Liver (tissue), 8 donors: ENCODE measurements at regions not wholly inside any gene's neighbourhood (a gene's known extent, or its start where the extent isn't known, plus 50 kb on each side); places are given as distances from the start of the nearest gene placed in this dataset.

Experiments
- DNase-seq: peaks from one replicate; pipeline ENCODE4 v3.0.0-alpha.2; 2017; ENCODE audit warnings: low spot score
- H3K27ac ChIP-seq, 2 donors: one replicate each; pipeline ENCODE4 v1.7.0; 2013; ENCODE audit warnings: inconsistent platforms in 2 of 2, low read length in 2 of 2, control low read depth in 1 of 2, low read depth in 1 of 2, mild to moderate bottlenecking in 1 of 2
- H3K27me3 ChIP-seq, 4 donors: one replicate each; pipeline versions ENCODE4 v1.6.1 to v1.7.0; 2013; ENCODE audit warnings: low read length in 3 of 4, inconsistent platforms in 1 of 4, mild to moderate bottlenecking in 1 of 4, moderate library complexity in 1 of 4; ENCODE audit not compliant: control insufficient read depth in 4 of 4, insufficient read depth in 4 of 4
- H3K36me3 ChIP-seq, 4 donors: one replicate each; pipeline versions ENCODE4 v1.6.1 to v1.7.0; 2013; ENCODE audit warnings: low read length in 3 of 4, mild to moderate bottlenecking in 3 of 4, low read depth in 1 of 4, moderate library complexity in 1 of 4; ENCODE audit not compliant: control insufficient read depth in 4 of 4, insufficient read depth in 3 of 4
- H3K4me1 ChIP-seq, 4 donors: one replicate each; pipeline versions ENCODE4 v1.6.1 to v1.7.0; 2013; ENCODE audit warnings: low read length in 3 of 4, mild to moderate bottlenecking in 3 of 4, moderate library complexity in 1 of 4; ENCODE audit not compliant: control insufficient read depth in 4 of 4, insufficient read depth in 4 of 4
- H3K4me3 ChIP-seq, 3 donors: one replicate each; pipeline versions ENCODE4 v1.6.1 to v1.7.0; 2013; ENCODE audit warnings: low read length in 3 of 3, control low read depth in 1 of 3, low read depth in 1 of 3, mild to moderate bottlenecking in 1 of 3
- H3K9ac ChIP-seq, 2 donors: one replicate each; pipeline ENCODE4 v1.7.0; 2013; ENCODE audit warnings: low read length in 2 of 2, mild to moderate bottlenecking in 2 of 2, moderate library complexity in 2 of 2, control low read depth in 1 of 2, low read depth in 1 of 2
- H3K9me3 ChIP-seq, 4 donors: one replicate each; pipeline versions ENCODE4 v1.6.1 to v1.7.0; 2013; ENCODE audit warnings: low read length in 3 of 4; ENCODE audit not compliant: control insufficient read depth in 4 of 4
- EGR1 ChIP-seq, 2 donors: IDR thresholded peaks; 2 replicates each; pipeline ENCODE4 v1.6.1; 2016 to 2018; ENCODE audit warnings: antibody characterized with exemption in 2 of 2, low read depth in 2 of 2
- FOXA2 ChIP-seq: IDR thresholded peaks from 2 replicates; pipeline ENCODE4 v1.6.1; 2016; ENCODE audit warnings: antibody characterized with exemption
- GABPA ChIP-seq, 2 donors: IDR thresholded peaks in 1 of 2; conservative IDR thresholded peaks in 1 of 2; 2 replicates each; pipeline ENCODE4 v1.6.1; 2016; ENCODE audit warnings: antibody characterized with exemption in 2 of 2, mild to moderate bottlenecking in 1 of 2, moderate library complexity in 1 of 2
- HNF4A ChIP-seq, 2 donors: conservative IDR thresholded peaks; 2 replicates each; pipeline ENCODE4 v1.6.1; 2016; ENCODE audit warnings: antibody characterized with exemption in 2 of 2, mild to moderate bottlenecking in 2 of 2
- JUND ChIP-seq, 2 donors: IDR thresholded peaks; 2 replicates each; pipeline ENCODE4 v1.6.1; 2016; ENCODE audit warnings: antibody characterized with exemption in 2 of 2
- RAD21 ChIP-seq, 2 donors: IDR thresholded peaks; 2 replicates each; pipeline ENCODE4 v1.6.1; 2016; ENCODE audit warnings: antibody characterized with exemption in 2 of 2, mild to moderate bottlenecking in 2 of 2
- RXRA ChIP-seq, 2 donors: IDR thresholded peaks; 2 replicates each; pipeline ENCODE4 v1.6.1; 2017 to 2018; ENCODE audit warnings: antibody characterized with exemption in 2 of 2, mild to moderate bottlenecking in 1 of 2
- SP1 ChIP-seq: IDR thresholded peaks from 2 replicates; pipeline ENCODE4 v1.6.1; 2018; ENCODE audit warnings: antibody characterized with exemption, mild to moderate bottlenecking
- TAF1 ChIP-seq: conservative IDR thresholded peaks from 2 replicates; pipeline ENCODE4 v1.6.1; 2016; ENCODE audit warnings: antibody characterized with exemption, mild to moderate bottlenecking
- WGBS: extraction: QIAGEN DNeasy Blood & Tissue Kit; methylation state at CpG from one replicate; pipeline ENCODE4 v1.1.7; 2013; 5-methylcytosine and 5-hydroxymethylcytosine counted together
- TF ChIP-seq, protein P1 (sequence below): fragments of 150-350 bp; IDR thresholded peaks from 2 replicates; pipeline ENCODE4 v1.5.1; 2017; ENCODE audit warnings: improper control_type of control experiment, low read depth, low read length; ENCODE audit not compliant: missing input control
- TF ChIP-seq, protein P2 (sequence below): IDR thresholded peaks from 2 replicates; pipeline ENCODE4 v1.6.1; 2016; ENCODE audit warnings: antibody characterized with exemption
- TF ChIP-seq, protein P3 (sequence below): IDR thresholded peaks from 2 replicates; pipeline ENCODE4 v1.6.1; 2016; ENCODE audit warnings: antibody characterized with exemption
- TF ChIP-seq, protein P4 (sequence below): IDR thresholded peaks from 2 replicates; pipeline ENCODE4 v1.6.1; 2016; ENCODE audit warnings: antibody characterized with exemption
- TF ChIP-seq, protein P5 (sequence below): IDR thresholded peaks from 2 replicates; pipeline ENCODE4 v1.6.1; 2016; ENCODE audit warnings: antibody characterized with exemption, mild to moderate bottlenecking
- donor health status: healthy.
- donor health status: healthy.
- donor health status: healthy.
- donor health status: healthy.
- donor health status: healthy.

DNA sequence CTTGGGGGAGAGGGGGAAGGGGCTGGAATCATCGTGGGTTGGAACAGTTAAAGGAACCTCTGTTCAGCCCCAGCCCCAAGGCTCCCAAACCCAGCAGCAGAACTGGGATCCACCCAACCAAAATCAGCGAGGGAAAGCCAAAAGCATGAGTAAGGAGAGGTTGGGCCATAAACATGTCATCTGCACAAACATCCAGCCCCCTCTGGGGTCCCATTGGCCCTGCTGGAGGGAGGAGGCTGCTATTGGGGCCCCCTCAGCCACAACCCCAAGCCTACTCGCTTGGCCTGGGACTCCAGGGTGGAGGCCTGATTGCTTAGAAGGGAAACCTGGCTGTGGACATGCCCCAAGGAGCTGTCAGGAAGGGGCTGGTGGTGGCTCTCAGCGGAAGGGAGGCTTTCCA lies 154.9 kb downstream of the FGF18 start (continued):
- TF ChIP-seq, protein P1, sequence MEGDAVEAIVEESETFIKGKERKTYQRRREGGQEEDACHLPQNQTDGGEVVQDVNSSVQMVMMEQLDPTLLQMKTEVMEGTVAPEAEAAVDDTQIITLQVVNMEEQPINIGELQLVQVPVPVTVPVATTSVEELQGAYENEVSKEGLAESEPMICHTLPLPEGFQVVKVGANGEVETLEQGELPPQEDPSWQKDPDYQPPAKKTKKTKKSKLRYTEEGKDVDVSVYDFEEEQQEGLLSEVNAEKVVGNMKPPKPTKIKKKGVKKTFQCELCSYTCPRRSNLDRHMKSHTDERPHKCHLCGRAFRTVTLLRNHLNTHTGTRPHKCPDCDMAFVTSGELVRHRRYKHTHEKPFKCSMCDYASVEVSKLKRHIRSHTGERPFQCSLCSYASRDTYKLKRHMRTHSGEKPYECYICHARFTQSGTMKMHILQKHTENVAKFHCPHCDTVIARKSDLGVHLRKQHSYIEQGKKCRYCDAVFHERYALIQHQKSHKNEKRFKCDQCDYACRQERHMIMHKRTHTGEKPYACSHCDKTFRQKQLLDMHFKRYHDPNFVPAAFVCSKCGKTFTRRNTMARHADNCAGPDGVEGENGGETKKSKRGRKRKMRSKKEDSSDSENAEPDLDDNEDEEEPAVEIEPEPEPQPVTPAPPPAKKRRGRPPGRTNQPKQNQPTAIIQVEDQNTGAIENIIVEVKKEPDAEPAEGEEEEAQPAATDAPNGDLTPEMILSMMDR: no peak
- TF ChIP-seq, protein P2, sequence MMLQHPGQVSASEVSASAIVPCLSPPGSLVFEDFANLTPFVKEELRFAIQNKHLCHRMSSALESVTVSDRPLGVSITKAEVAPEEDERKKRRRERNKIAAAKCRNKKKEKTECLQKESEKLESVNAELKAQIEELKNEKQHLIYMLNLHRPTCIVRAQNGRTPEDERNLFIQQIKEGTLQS: no peak
- TF ChIP-seq RAD21 (IDR thresholded peaks at IDR 0.05) (no peak), GABPA (IDR thresholded peaks at IDR 0.05 in 1 of 2, conservative IDR thresholded peaks at IDR 0.05 in 1 of 2) (no peak), HNF4A (conservative IDR thresholded peaks at IDR 0.05) (no peak), SP1 (no peak)

DNA sequence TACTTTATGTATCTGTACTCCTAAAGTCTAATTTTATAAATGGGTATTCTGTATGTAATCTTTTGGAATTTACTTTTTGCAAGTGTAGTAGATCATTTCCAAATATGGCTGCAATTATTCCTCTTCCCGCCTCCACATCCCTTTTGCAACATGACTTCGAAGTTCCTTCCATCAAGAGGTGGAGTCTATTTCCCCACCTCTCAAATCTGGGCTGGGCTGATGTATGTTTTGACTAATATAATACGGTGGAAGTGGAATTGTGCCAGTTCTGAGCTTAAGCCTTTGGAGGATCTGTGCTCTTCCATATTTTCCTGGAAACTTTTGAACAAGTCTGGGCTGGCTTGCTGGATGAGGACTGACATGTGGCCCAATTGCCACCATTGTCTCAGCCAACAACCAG lies 155.9 kb downstream of the FGF18 start:
- H3K27me3 ChIP-seq: no peaks in the 10 kb centered on the region
- no peak for DNase-seq
- 87% methylated on average over 3 of the region's 3 CpGs for WGBS
- no peaks in the 10 kb centered on the region for H3K36me3 ChIP-seq
- peaks cover 0 to 3% (median under 1%) of the 10 kb centered on the region in 4 donors for H3K9me3 ChIP-seq
- no peaks in the 10 kb centered on the region for H3K4me1 ChIP-seq
- TF ChIP-seq TAF1 (no peak), RXRA (IDR thresholded peaks at IDR 0.05) (no peak), FOXA2 (no peak), JUND (IDR thresholded peaks at IDR 0.05) (no peak), SP1 (no peak)
- TF ChIP-seq, protein P3, sequence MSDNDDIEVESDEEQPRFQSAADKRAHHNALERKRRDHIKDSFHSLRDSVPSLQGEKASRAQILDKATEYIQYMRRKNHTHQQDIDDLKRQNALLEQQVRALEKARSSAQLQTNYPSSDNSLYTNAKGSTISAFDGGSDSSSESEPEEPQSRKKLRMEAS: no peak
- TF ChIP-seq, protein P1: no peak
- TF ChIP-seq, protein P4, sequence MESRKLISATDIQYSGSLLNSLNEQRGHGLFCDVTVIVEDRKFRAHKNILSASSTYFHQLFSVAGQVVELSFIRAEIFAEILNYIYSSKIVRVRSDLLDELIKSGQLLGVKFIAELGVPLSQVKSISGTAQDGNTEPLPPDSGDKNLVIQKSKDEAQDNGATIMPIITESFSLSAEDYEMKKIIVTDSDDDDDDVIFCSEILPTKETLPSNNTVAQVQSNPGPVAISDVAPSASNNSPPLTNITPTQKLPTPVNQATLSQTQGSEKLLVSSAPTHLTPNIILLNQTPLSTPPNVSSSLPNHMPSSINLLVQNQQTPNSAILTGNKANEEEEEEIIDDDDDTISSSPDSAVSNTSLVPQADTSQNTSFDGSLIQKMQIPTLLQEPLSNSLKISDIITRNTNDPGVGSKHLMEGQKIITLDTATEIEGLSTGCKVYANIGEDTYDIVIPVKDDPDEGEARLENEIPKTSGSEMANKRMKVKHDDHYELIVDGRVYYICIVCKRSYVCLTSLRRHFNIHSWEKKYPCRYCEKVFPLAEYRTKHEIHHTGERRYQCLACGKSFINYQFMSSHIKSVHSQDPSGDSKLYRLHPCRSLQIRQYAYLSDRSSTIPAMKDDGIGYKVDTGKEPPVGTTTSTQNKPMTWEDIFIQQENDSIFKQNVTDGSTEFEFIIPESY: no peak
- no peak overlapping the region for H3K4me3 ChIP-seq
- H3K9ac ChIP-seq: no peak overlapping the region
- H3K27ac ChIP-seq: no peak overlapping the region

DNA sequence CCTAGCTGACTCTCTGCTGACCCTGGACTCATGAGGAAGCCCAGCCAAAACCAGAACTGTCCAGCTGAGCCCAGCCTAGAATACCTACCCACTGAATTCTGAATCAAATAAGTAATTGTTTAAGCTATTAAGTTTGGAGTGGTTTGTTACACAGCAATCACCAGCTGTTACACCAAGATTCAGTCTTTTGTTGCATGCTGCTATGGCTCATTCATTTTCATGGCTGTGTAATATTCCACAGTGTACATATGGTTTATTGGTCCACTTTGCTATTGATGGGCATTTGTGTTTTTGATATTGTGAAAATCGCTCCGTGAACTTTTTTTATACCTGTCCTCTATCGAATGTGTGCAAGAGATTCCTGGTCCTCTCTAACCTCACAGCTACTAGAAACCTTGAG lies 156.4 kb downstream of the FGF18 start:
- H3K9me3 ChIP-seq: peaks cover 0 to 3% (median 0%) of the 10 kb centered on the region in 4 donors
- no peak for DNase-seq
- H3K27ac ChIP-seq: no peak overlapping the region
- H3K4me1 ChIP-seq: no peaks in the 10 kb centered on the region
- H3K27me3 ChIP-seq: no peaks in the 10 kb centered on the region
- H3K9ac ChIP-seq: no peak overlapping the region
- no peak overlapping the region for H3K4me3 ChIP-seq
- no peaks in the 10 kb centered on the region for H3K36me3 ChIP-seq
- 96% methylated on average over 3 of the region's 3 CpGs for WGBS
- TF ChIP-seq RXRA (IDR thresholded peaks at IDR 0.05): no peak
- no peak for TF ChIP-seq EGR1 (IDR thresholded peaks at IDR 0.05; ENCODE audit: low read depth in 2 of 2)
- TF ChIP-seq, protein P5, sequence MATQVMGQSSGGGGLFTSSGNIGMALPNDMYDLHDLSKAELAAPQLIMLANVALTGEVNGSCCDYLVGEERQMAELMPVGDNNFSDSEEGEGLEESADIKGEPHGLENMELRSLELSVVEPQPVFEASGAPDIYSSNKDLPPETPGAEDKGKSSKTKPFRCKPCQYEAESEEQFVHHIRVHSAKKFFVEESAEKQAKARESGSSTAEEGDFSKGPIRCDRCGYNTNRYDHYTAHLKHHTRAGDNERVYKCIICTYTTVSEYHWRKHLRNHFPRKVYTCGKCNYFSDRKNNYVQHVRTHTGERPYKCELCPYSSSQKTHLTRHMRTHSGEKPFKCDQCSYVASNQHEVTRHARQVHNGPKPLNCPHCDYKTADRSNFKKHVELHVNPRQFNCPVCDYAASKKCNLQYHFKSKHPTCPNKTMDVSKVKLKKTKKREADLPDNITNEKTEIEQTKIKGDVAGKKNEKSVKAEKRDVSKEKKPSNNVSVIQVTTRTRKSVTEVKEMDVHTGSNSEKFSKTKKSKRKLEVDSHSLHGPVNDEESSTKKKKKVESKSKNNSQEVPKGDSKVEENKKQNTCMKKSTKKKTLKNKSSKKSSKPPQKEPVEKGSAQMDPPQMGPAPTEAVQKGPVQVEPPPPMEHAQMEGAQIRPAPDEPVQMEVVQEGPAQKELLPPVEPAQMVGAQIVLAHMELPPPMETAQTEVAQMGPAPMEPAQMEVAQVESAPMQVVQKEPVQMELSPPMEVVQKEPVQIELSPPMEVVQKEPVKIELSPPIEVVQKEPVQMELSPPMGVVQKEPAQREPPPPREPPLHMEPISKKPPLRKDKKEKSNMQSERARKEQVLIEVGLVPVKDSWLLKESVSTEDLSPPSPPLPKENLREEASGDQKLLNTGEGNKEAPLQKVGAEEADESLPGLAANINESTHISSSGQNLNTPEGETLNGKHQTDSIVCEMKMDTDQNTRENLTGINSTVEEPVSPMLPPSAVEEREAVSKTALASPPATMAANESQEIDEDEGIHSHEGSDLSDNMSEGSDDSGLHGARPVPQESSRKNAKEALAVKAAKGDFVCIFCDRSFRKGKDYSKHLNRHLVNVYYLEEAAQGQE: no peak
